Thymus (tissue), 11 donors: ENCODE measurements at regions not wholly inside any gene's neighbourhood (a gene's known extent, or its start where the extent isn't known, plus 50 kb on each side); places are given as distances from the start of the nearest gene placed in this dataset.
A peak's percentile ranks its signal among the peaks of the same experiment; 100 is the strongest.

ENCODE experiments used
- DNase-seq, 9 donors: peaks; one replicate each; pipeline ENCODE4 v3.0.0-alpha.2; 2013; ENCODE audit warnings: low spot score in 9 of 9, low read depth in 6 of 9, missing footprints in 1 of 9
- H3K27ac ChIP-seq, 2 donors: one replicate each; pipeline ENCODE4 v1.5.1; 2013; ENCODE audit warnings: control low read depth in 1 of 2, low read depth in 1 of 2, low read length in 1 of 2, mild to moderate bottlenecking in 1 of 2, moderate library complexity in 1 of 2
- H3K27me3 ChIP-seq, 2 donors: one replicate each; pipeline ENCODE4 v1.5.1; 2013; ENCODE audit warnings: low read length in 1 of 2; ENCODE audit not compliant: control insufficient read depth in 2 of 2, insufficient read depth in 1 of 2
- H3K36me3 ChIP-seq, 2 donors: one replicate each; pipeline ENCODE4 v1.5.1; 2013; ENCODE audit warnings: low read length in 1 of 2, mild to moderate bottlenecking in 1 of 2, moderate library complexity in 1 of 2; ENCODE audit not compliant: control insufficient read depth in 2 of 2, insufficient read depth in 2 of 2
- H3K4me1 ChIP-seq, 2 donors: one replicate each; pipeline ENCODE4 v1.5.1; 2013; ENCODE audit warnings: low read length in 2 of 2; ENCODE audit not compliant: control insufficient read depth in 2 of 2, insufficient read depth in 2 of 2
- H3K4me3 ChIP-seq, 2 donors: one replicate each; pipeline ENCODE4 v1.5.1; 2013; ENCODE audit warnings: low read length in 2 of 2, control low read depth in 1 of 2, mild to moderate bottlenecking in 1 of 2
- H3K9me3 ChIP-seq, 2 donors: one replicate each; pipeline ENCODE4 v1.5.1; 2013; ENCODE audit warnings: low read length in 1 of 2, mild to moderate bottlenecking in 1 of 2; ENCODE audit not compliant: control insufficient read depth in 2 of 2, insufficient read depth in 1 of 2
- WGBS: extraction: QIAGEN DNeasy Blood & Tissue Kit; methylation state at CpG from one replicate; pipeline ENCODE4 v1.1.7; 2013; 5-methylcytosine and 5-hydroxymethylcytosine counted together
- donor health status: healthy.

DNA sequence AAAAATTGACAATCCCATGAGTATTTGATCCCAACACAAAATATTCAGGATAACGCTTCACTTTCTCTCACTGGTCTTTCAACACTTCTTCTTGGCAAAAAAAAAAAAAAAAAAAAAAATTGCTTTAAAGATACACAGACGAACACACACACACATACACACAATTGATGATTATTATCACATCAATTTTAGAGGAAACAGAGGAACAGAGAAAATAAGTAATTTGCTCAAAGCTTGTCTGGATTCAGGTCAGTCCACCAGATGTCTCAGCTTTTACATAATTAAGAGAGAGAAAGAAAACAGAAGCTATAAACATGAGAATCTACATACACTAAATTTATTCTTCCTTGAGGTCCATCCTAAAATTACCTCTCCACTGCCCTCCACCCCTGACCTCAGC, 183.4 kb downstream of the MZT1 start:
- WGBS = 96% methylated on average over 2 of the region's 2 CpGs
- H3K9me3 ChIP-seq = no peaks in the 10 kb centered on the region
- no peak overlapping the region for H3K27ac ChIP-seq
- H3K4me1 ChIP-seq = no peaks in the 10 kb centered on the region
- no peaks in the 10 kb centered on the region for H3K27me3 ChIP-seq
- DNase-seq = no peak
- H3K4me3 ChIP-seq = no peak overlapping the region
- no peaks in the 10 kb centered on the region for H3K36me3 ChIP-seq

GRCh38 chr13:72542241-72542640, 185.2 kb downstream of the MZT1 start:
- Histone ChIP-seq H3K9me3 (no peaks in the 10 kb centered on the region), H3K27me3 (no peaks in the 10 kb centered on the region), H3K36me3 (no peaks in the 10 kb centered on the region), H3K4me1 (no peaks in the 10 kb centered on the region), H3K27ac (no peak overlapping the region), H3K4me3 (no peak overlapping the region)
- 93% methylated on average over 3 of the region's 3 CpGs for WGBS
- no peak for DNase-seq

- Histone ChIP-seq H3K27me3 (no peaks in the 10 kb centered on the region), H3K36me3 (no peaks in the 10 kb centered on the region), H3K4me3 (no peak overlapping the region), H3K9me3 (no peaks in the 10 kb centered on the region), H3K27ac (no peak overlapping the region), H3K4me1 (no peaks in the 10 kb centered on the region)
- WGBS = 96% methylated on average over 6 of the region's 6 CpGs
- no peak for DNase-seq
Measured at GRCh38 chr13:72541674-72542073, 185.8 kb downstream of the MZT1 start.

- Histone ChIP-seq H3K36me3 (no peaks in the 10 kb centered on the region), H3K27me3 (no peaks in the 10 kb centered on the region), H3K4me3 (no peak overlapping the region), H3K9me3 (no peaks in the 10 kb centered on the region), H3K4me1 (no peaks in the 10 kb centered on the region), H3K27ac (no peak overlapping the region)
- WGBS = 97% methylated on average over 4 of the region's 4 CpGs
- no peak for DNase-seq
Measured at GRCh38 chr13:72540881-72541280, 186.5 kb downstream of the MZT1 start.

GRCh38 chr13:72539925-72540324, 187.5 kb downstream of the MZT1 start:
- WGBS = 48% methylated on average over 1 of the region's 1 CpG
- Histone ChIP-seq H3K4me1 (no peaks in the 10 kb centered on the region), H3K27me3 (no peaks in the 10 kb centered on the region), H3K4me3 (no peak overlapping the region), H3K36me3 (no peaks in the 10 kb centered on the region), H3K27ac (no peak overlapping the region), H3K9me3 (no peaks in the 10 kb centered on the region)
- DNase-seq = no peak

DNA sequence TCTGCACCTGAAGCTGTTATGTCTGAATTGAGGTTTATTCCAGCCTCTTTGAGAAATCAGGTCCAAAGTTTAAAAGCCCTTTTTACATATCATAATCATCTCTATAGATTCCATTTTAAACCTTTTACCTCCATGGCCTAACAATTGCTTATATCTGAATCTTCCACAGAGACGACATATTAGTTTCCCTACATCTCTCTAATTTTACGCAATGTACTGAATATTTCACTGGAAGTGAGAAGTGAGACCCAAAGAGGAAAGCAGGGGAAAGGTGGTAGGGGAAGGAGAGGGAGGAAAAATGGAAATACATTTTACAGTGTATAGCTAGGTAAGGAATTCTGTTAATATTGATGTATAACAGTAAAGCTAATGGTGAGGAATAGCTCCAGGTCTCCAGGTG, 189.6 kb downstream of the MZT1 start:
- Histone ChIP-seq H3K4me1 (no peaks in the 10 kb centered on the region), H3K27me3 (no peaks in the 10 kb centered on the region), H3K27ac (no peak overlapping the region), H3K4me3 (no peak overlapping the region), H3K36me3 (no peaks in the 10 kb centered on the region), H3K9me3 (no peaks in the 10 kb centered on the region)
- whole genome bisulfite sequencing = over 99% methylated on average over 2 of the region's 2 CpGs
- DNase-seq = no peak

DNA sequence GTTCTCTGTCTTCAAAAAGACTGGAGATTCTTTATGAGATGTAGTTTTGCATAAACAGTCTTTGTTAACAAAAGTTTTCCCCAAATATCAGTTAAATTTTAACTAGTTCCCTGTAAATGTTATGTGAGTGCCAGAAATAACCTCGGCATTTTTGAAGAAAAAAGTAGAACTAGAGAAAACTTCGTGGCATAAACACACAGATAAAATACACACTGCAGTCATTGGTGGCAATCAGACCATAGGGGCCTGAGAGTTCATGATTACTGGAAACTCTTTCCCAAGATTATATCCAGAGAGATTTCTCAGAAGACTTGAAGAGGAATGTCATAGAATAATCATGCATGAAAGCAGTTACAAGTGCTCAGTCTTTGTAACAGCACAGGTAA, 190.0 kb downstream of the MZT1 start:
- H3K4me1 ChIP-seq = no peaks in the 10 kb centered on the region
- H3K9me3 ChIP-seq = no peaks in the 10 kb centered on the region
- H3K27me3 ChIP-seq = no peaks in the 10 kb centered on the region
- DNase-seq = no peak
- WGBS = 87% methylated on average over 2 of the region's 2 CpGs
- no peak overlapping the region for H3K27ac ChIP-seq
- no peaks in the 10 kb centered on the region for H3K36me3 ChIP-seq
- H3K4me3 ChIP-seq = no peak overlapping the region

- Histone ChIP-seq H3K36me3 (no peaks in the 10 kb centered on the region), H3K4me1 (no peaks in the 10 kb centered on the region), H3K27ac (no peak overlapping the region), H3K27me3 (no peaks in the 10 kb centered on the region), H3K4me3 (no peak overlapping the region), H3K9me3 (no peaks in the 10 kb centered on the region)
- DNase-seq = peak in 1 of 9 donors; percentile 6
- 91% methylated on average over 11 of the region's 11 CpGs for WGBS
Measured at GRCh38 chr13:72536714-72537394, 190.6 kb downstream of the MZT1 start.

DNA sequence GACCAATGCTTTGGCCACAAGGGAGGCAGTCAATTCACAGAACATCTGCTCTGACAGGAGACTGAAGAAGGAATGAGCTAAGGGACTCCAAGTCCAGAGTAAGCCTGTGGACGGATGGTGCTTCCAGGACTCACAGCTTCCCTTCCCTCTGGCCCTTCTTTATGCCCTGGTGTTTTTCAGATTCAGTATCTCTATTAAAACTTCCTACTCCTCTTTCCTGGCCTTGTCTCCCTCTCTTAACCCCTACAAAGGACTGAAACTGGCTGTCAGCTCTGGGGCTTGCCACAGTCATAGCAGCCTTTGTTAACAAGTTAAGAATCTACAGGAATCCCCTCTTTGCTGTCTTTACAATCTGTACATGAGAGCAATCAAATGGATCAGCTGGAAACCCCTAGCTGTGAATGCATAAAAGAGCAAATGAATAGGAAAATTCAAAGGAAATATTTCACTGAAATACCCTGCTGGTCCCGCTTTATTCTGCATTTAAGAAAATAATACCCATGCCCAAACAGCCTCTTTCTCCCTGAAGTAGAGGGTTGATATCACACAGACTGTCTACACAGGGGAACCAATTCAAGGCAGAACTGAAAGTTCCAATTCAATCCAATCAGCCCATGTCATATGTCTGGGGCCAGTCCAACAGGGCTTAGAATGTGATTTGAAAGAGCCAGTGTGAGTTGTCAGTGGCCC, 192.3 kb downstream of the MZT1 start:
- Histone ChIP-seq H3K27me3 (no peaks in the 10 kb centered on the region), H3K9me3 (no peaks in the 10 kb centered on the region), H3K27ac (no peak overlapping the region), H3K4me3 (no peak overlapping the region), H3K4me1 (no peaks in the 10 kb centered on the region), H3K36me3 (no peaks in the 10 kb centered on the region)
- WGBS = 96% methylated on average over 2 of the region's 2 CpGs
- no peak for DNase-seq
